ENCODE measurements at regions not wholly inside any gene's neighbourhood (a gene's known extent, or its start where the extent isn't known, plus 50 kb on each side); places are given as distances from the start of the nearest gene placed in this dataset.
"Not testable (repeated sequence)": the region's sequence is repeated elsewhere in the genome, so short reads cannot be mapped to it uniquely, and the experiment has no call there.

GRCh38 chr11:38746516-38746915, 2148.5 kb upstream of the RAG2 start:
- not testable (repeated sequence) for DNase-seq (ENCODE audit: low spot score)

- DNase-seq (ENCODE audit: low spot score) = no peak
These were observed 2125.3 kb upstream of the RAG2 start for GRCh38 chr11:38723361-38723760.

DNA sequence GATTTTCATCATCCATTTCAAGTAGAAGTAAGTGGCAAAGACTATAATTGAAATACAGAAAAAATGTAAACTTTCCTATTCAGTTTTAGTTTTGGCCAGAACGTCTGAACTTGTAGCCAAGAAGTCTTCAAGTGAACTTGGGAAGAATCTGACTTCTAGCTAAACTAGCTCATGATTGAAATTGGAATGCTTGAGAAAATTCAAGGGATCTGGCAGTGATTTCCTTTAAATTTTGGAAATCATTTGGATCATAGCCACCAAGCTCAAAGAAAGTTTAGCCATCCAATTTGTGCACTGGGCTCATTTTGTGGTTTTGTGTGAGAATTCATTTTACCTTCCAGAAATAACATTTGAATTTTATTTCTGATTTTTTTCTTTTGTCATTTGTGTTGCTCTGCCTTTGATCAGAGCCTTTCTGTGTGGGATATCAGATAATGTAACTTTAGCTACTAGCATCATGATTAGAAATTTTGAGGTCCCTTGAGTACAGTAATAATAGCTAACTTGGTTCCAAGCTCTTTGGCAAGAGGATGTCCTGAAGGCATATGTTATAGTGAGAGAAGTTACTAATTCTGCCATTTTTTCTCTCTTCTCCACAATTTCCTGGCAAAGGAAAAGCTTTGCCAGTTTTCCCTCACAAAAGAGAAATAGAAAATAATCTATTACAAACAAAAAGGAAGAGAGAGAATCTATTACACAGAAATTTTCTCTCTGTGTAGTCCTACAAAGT, 2123.7 kb upstream of the RAG2 start:
- no peak for DNase-seq (ENCODE audit: low spot score)

- no peak for DNase-seq (ENCODE audit: low spot score)
These were observed 2120.6 kb upstream of the RAG2 start for GRCh38 chr11:38718659-38719058.

DNA sequence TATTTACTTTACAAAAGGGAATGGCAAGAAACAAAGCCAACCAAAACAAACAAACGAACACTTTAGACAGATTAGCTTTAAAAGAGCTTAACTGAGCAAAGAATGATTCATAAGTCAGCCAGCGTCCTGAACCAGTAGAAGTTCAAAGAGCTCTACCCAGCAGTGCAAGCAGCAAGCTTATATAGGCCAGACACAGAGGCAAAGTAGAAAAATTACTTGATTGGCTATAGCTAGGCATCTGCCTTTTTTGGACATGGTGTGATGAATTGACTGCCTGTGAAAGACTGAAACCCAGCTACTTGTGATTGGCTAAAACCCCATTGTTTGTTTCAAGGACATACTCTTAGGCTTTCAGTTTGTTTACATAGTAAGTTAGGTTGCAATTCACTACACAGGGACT, 2120.0 kb upstream of the RAG2 start:
- no peak for DNase-seq (ENCODE audit: low spot score)

GRCh38 chr11:38711110-38711509, 2113.1 kb upstream of the RAG2 start:
- no peak for DNase-seq (ENCODE audit: low spot score)

GRCh38 chr11:38710262-38710661, 2112.2 kb upstream of the RAG2 start:
- DNase-seq (ENCODE audit: low spot score) = no peak

GRCh38 chr11:38700111-38700510, 2102.1 kb upstream of the RAG2 start:
- DNase-seq (ENCODE audit: low spot score) = no peak

- DNase-seq (ENCODE audit: low spot score) = no peak
These were observed 2095.3 kb upstream of the RAG2 start for GRCh38 chr11:38693306-38693705.

DNA sequence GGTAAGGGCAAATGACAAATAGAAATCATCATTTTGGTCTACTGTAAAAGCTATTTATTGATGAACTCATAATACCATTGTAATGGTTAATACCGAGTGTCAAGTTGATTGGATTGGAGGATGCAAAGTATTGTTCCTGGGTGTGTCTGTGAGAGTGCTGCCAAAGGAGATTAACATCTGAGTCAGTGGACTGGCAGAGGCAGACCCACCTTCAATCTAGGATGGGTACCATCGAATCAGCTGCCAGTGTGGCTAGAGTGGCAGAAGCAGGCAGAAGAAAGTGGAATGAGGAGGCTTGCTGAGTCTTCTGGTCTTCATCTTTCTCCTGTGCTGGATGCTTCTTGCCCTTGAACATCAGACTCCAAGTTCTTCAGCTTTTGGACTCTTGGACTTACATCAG, 2092.2 kb upstream of the RAG2 start:
- not testable (repeated sequence) for DNase-seq (ENCODE audit: low spot score)

GRCh38 chr11:38687008-38687407, 2089.0 kb upstream of the RAG2 start:
- DNase-seq (ENCODE audit: low spot score) = no peak

DNA sequence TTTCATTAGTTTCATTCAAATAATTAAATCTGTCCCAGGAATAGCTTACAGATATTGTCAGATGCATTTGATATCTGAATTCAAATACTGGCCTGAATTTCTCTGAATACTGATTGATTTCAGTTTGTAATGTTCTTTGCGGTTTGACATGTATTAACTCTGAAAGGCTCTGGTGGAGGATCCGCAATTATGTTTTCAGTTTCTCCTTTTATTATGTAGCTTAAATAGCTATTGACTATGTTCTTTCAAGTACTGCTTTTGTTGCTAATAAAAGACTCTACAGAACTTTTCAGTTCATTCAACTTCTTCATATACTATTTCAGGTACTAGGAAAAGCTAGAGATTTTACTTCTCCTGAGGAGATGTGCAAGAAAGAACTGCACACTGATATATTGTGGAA, 2085.4 kb upstream of the RAG2 start:
- no peak for DNase-seq (ENCODE audit: low spot score)

DNA sequence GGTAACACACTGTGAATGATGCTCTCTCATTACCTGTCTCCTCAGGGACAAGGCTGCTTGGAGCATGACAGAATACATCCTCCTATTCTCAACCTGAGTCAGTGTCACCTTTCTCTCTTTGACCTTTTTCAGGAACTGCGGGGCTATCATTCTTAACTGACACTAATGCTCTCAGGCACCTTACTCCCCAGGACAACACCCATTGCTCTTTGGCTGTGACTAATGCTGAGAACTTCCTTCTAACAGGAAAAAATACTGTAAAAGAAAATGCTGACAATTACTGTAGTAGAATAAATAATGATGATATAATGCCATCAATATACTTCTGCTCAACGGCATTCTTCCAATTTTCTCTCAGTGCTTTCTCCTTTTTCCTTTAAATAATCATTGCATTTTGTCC, 2082.7 kb upstream of the RAG2 start:
- DNase-seq (ENCODE audit: low spot score) = no peak

- no peak for DNase-seq (ENCODE audit: low spot score)
These were observed 2082.1 kb upstream of the RAG2 start for GRCh38 chr11:38680166-38680565.

DNA sequence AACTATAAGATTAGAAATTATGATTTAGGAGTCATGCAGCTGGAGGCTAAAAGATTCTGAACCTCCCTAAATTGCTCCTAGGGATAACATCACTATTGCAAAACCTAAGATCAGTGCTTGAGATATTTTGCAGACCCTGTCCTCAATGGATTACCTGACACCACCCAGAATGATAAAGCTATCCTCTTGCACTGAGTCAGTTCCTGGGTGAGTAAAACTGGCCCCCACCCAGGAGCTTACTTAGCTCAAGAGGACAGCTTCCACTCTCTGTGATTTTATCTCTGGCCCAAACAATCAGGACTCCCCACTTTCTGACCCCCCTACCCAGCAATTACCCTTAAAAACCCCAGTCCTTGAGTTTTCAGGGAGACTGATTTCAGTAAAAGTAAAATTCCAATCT, 2074.4 kb upstream of the RAG2 start:
- no peak for DNase-seq (ENCODE audit: low spot score)

- no peak for DNase-seq (ENCODE audit: low spot score)
These were observed 2069.3 kb upstream of the RAG2 start for GRCh38 chr11:38667359-38667758.

DNA sequence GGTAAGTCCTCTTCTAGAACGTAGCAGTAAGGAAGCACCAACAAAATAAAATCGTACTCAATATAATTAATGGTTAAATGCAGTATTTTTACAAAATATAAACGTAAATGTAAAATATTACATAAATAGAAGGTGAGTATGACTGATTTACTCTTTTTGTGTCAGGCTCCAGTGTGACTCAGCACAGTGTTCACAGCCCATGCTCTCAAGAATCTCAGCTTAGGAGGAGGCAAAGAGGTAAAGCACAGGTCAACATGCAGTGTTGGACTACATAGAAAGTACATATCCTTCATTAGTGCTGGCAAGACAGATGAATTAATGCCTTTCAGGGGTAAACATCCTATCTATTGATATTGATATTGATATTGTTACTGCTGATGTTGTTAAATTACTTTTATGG, 2050.6 kb upstream of the RAG2 start:
- no peak for DNase-seq (ENCODE audit: low spot score)

DNA sequence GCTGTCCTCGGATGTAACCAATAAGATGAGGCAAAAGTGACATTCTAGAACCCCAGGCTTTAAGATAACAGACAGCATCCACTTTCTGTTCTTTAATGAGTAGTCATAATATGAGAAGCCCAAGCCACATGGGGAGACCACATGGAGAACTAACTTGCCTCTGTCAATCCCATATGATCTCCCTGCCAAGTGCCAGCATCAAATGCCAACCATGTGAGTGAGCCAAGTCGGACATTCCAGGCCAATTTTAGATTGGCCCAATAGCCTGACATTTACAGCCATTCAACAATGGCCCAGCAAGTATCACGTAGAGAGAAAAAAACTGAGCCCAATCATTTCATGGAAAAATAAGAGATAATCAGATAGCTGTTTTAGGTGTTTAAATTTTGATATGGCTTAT, 2048.3 kb upstream of the RAG2 start:
- no peak for DNase-seq (ENCODE audit: low spot score)

- DNase-seq (ENCODE audit: low spot score) = no peak
These were observed 2042.8 kb upstream of the RAG2 start for GRCh38 chr11:38640854-38641253.

DNA sequence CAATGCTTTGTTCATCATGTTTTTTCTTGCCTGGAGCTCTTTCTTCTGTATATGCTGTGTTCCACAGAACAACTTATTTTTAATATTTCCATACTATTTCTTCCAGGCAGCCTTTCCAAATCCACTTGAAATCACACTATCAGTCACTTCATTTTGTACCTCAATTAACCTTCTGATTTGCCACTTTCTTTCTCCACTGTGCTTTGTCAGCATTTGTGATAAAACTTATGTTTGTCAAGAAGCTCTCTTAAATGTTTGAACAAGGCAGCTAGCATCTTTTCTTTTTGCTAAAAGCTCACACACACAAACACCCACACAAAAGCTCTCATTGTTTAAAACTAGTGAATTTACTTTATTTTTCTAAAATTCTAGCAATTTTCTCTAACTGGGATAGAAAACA, 2014.7 kb upstream of the RAG2 start:
- no peak for DNase-seq (ENCODE audit: low spot score)

- DNase-seq (ENCODE audit: low spot score) = not testable (repeated sequence)
These were observed 2003.3 kb upstream of the RAG2 start for GRCh38 chr11:38601371-38601770.

GRCh38 chr11:38598418-38598817, 2000.4 kb upstream of the RAG2 start:
- DNase-seq (ENCODE audit: low spot score) = no peak

- DNase-seq (ENCODE audit: low spot score) = not testable (repeated sequence)
These were observed 1997.5 kb upstream of the RAG2 start for GRCh38 chr11:38595359-38596016.
